AG09309 (cell line): ENCODE measurements at regions not wholly inside any gene's neighbourhood (a gene's known extent, or its start where the extent isn't known, plus 50 kb on each side); places are given as distances from the start of the nearest gene placed in this dataset.

Experiments
- DNase-seq: peaks from one replicate; pipeline ENCODE4 v3.0.0-alpha.2; 2010; ENCODE audit warnings: low read depth
- H3K4me3 ChIP-seq: 2 replicates; pipeline ENCODE4 v1.5.1; 2011; ENCODE audit warnings: mild to moderate bottlenecking, low read depth, low read length, moderate library complexity; ENCODE audit not compliant: control insufficient read depth
- TF ChIP-seq, protein P1 (sequence below): IDR thresholded peaks from 2 replicates; pipeline ENCODE4 v1.5.1; 2011; ENCODE audit warnings: mild to moderate bottlenecking, low read depth, low read length, inconsistent platforms; ENCODE audit not compliant: insufficient read depth, control insufficient read depth; ENCODE audit errors: missing control alignments

GRCh38 chr10:83276971-83277370, 862.3 kb upstream of the GHITM start:
- H3K4me3 ChIP-seq, result no peak overlapping the region
- TF ChIP-seq, protein P1, sequence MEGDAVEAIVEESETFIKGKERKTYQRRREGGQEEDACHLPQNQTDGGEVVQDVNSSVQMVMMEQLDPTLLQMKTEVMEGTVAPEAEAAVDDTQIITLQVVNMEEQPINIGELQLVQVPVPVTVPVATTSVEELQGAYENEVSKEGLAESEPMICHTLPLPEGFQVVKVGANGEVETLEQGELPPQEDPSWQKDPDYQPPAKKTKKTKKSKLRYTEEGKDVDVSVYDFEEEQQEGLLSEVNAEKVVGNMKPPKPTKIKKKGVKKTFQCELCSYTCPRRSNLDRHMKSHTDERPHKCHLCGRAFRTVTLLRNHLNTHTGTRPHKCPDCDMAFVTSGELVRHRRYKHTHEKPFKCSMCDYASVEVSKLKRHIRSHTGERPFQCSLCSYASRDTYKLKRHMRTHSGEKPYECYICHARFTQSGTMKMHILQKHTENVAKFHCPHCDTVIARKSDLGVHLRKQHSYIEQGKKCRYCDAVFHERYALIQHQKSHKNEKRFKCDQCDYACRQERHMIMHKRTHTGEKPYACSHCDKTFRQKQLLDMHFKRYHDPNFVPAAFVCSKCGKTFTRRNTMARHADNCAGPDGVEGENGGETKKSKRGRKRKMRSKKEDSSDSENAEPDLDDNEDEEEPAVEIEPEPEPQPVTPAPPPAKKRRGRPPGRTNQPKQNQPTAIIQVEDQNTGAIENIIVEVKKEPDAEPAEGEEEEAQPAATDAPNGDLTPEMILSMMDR, result no peak
- DNase-seq, result no peak

- TF ChIP-seq, protein P1, result no peak
- H3K4me3 ChIP-seq, result no peak overlapping the region
- DNase-seq, result no peak
Measured at GRCh38 chr10:83283151-83283550, 856.2 kb upstream of the GHITM start.

- TF ChIP-seq, protein P1, result no peak
- H3K4me3 ChIP-seq, result no peak overlapping the region
- DNase-seq, result no peak
Measured at GRCh38 chr10:83287374-83287773, 851.9 kb upstream of the GHITM start.

GRCh38 chr10:83289373-83289772, 849.9 kb upstream of the GHITM start:
- TF ChIP-seq, protein P1, result no peak
- no peak for DNase-seq
- H3K4me3 ChIP-seq, result no peak overlapping the region

DNA sequence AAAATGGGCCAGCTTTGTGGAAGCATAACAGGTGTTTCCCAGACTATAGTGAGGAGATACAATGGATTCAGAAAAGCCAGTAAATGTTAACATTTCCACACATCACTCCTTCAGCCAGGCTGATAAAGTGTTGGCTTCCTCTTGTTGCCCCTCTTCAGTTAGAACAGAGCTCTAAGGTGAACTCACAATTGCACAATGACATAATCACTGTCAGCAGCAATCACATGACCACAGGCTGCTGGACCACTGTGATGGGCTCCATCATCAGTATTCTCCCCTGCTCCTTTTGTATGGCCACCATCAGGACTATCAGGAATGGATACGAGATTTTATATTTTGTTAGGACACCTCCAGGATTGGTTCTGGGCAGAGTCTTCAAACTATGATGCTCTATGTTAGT, 849.4 kb upstream of the GHITM start:
- H3K4me3 ChIP-seq, result no peak overlapping the region
- DNase-seq, result no peak
- TF ChIP-seq, protein P1, result no peak

GRCh38 chr10:83301732-83302131, 837.6 kb upstream of the GHITM start:
- TF ChIP-seq, protein P1, result no peak
- no peak overlapping the region for H3K4me3 ChIP-seq
- DNase-seq, result no peak

- TF ChIP-seq, protein P1, result no peak
Measured at GRCh38 chr10:83302623-83303022, 836.7 kb upstream of the GHITM start.

More at GRCh38 chr10:83302623-83303022, 836.7 kb upstream of the GHITM start:
- no peak for DNase-seq
- H3K4me3 ChIP-seq, result no peak overlapping the region
